Hindlimb muscle (tissue), 1 donor: ENCODE measurements at regions not wholly inside any gene's neighbourhood (a gene's known extent, or its start where the extent isn't known, plus 50 kb on each side); places are given as distances from the start of the nearest gene placed in this dataset.
"Not testable (repeated sequence)": the region's sequence is repeated elsewhere in the genome, so short reads cannot be mapped to it uniquely, and the experiment has no call there.

Experiments used
- DNase-seq: peaks from one replicate; pipeline ENCODE4 v3.0.0-alpha.2; 2013

- no peak for DNase-seq
These were observed 136.8 kb upstream of the CES5A start for GRCh38 chr16:56011808-56012481.

- no peak for DNase-seq
These were observed 130.8 kb upstream of the CES5A start for GRCh38 chr16:56005958-56006357.

GRCh38 chr16:55999683-56000082 lies 124.5 kb upstream of the CES5A start:
- no peak for DNase-seq

DNA sequence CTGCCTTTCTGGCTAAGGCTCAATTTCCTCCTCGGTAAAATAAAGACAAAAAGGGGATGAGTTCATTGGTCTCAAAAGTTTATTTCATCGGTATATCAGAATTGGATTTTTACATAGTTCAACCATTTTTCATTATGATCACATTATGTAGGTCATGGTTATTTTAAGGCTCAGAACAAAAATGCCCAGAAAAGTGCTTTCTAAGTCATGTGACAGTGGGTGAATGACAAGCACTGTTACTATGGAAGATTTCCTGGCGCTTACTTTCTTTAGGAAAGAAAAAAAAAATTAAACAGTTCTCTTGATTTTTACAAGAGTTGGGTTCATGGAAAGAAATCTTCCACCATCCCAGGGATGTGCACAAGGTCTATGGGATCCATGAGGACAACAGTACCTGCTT lies 117.9 kb upstream of the CES5A start:
- DNase-seq: no peak

DNA sequence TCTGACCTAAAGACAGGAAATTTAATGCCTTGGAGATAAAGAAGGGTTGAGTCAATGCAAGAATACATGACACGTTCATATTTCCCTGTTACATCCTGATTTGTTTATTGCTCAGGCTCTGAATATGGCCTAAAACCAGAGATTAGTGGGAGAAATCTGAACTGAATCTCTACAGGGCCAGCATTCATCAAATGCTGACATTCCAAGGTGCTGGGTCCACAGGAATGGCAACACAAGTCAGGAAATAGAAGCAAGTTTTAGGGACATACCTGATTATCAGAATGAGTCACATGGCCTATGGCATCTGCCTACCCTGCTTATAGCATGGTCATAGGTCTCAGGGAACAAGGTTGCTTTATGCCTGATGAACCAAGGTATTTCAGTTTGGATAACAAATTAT lies 117.4 kb upstream of the CES5A start:
- no peak for DNase-seq

GRCh38 chr16:55991843-55992242 lies 116.7 kb upstream of the CES5A start:
- no peak for DNase-seq

DNA sequence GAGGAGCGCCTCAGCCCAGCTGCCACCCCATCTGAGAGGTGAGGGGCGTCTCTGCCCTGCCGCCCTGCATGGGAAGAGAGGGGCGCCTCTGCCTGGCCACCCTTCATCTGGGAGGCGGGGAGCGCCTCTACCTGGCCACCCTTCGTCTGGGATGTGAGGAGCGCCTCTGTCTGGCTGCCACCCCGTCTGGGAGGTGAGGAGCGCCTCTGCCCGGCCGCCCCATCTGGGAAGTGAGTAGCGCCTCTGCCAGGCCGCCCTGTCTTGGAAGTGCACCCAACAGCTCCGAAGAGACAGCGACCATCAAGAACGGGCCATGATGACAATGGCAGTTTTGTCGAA lies 114.4 kb upstream of the CES5A start:
- DNase-seq: no peak

- not testable (repeated sequence) for DNase-seq
These were observed 113.8 kb upstream of the CES5A start for GRCh38 chr16:55988850-55989568.

DNA sequence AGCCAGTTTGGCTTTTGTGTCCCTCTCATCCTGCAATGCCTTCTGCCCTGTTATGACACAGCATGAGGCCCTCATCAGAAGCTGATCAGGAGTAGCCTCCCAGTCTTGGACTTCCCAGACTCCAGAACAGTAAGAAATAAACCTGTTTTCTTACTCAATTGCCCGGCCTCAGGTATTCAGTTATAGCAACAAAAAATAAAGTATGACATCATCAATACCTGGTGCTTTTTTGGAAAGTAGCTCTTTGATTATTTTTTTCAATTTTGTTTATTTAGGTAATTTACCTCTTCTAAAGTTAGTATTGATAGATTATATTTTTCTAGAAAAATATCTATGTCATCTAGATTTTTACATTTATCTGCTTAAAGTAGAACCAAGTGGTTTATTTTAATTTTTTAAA lies 112.8 kb upstream of the CES5A start:
- DNase-seq: no peak

DNA sequence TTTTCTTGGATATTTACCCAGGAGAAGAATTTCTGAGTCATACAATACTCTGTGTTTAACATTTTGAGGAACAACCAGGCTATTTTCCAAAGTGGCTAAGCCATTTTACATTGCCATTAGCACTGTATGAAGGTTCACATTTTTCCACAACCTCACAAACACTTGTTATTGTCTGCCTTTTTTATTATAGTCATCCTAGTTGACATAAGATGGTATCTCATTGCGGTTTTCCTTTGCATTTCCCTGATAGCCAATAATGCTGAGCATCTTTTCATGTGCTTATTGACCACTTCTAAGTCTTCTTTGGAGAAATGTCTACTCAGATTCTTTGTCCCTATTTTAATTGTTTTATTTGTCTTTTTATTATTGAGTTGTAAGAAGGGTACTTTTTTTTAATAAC lies 107.4 kb upstream of the CES5A start:
- DNase-seq: no peak

GRCh38 chr16:55981557-55981956 lies 106.4 kb upstream of the CES5A start:
- no peak for DNase-seq

GRCh38 chr16:55976815-55977214 lies 101.6 kb upstream of the CES5A start:
- no peak for DNase-seq

- no peak for DNase-seq
These were observed 96.3 kb upstream of the CES5A start for GRCh38 chr16:55971447-55971846.

DNA sequence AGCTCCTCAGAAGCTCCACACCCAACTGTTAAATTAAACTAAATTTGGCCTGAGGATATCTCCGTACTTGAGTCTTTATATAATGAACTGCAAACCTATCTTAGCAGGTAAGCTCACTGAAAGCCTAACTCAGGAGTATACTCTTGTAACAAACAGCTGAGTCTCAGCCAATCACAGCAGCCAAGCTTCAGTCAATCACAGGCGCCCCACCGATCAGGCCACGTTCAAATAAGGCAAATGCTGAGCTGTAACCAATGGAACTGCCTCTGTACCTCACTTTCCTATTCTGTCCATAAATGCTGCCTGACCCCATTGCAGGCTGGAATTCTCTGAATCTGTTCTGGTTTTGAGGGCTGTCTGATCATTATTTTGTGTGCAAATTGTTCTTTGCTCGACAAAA lies 93.0 kb upstream of the CES5A start:
- DNase-seq: no peak

GRCh38 chr16:55964923-55965475 lies 89.8 kb upstream of the CES5A start:
- DNase-seq: no peak

GRCh38 chr16:55955845-55956244 lies 80.7 kb upstream of the CES5A start:
- no peak for DNase-seq

DNA sequence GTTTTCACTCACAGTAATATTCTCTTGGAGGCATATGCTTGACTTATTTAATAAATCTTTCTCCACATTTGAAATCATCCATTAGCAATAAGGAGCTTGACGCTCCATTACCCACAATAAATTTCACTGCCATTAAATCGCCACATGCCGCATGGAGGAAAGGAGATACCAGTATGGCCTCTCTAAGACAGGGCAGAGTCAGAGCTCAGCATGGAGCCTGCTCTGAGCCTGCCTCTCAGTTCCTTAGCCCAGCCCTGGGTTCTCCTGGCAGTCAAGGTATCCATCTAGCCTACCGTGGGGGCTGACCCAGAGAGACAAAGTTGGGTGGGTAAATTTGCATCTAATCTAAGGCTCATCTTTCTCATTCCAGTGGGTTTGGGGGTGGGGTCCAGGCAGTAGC lies 80.3 kb upstream of the CES5A start:
- no peak for DNase-seq

GRCh38 chr16:55954906-55955305 lies 79.7 kb upstream of the CES5A start:
- DNase-seq: no peak

GRCh38 chr16:55949518-55949917 lies 74.3 kb upstream of the CES5A start:
- no peak for DNase-seq

GRCh38 chr16:55948230-55948629 lies 73.1 kb upstream of the CES5A start:
- no peak for DNase-seq

DNA sequence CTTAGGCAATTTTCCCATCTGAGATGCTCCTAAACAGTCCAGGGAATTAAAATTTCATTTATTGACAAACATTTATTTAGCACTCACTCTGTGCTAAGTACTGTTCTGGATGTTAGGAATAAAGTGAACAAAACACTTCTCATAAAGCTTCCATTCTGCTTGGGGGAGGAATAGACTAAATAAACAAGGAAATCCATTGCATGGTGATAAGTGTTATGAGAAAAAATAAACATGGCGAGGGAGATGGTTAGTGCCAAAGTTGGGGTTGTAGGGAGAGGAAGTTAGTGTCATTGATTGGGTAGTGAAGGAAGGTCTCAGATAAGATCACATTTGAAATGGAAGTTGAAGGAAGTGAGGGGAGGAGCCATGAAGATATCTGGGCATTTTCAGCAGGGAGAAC lies 72.2 kb upstream of the CES5A start:
- DNase-seq: no peak

DNA sequence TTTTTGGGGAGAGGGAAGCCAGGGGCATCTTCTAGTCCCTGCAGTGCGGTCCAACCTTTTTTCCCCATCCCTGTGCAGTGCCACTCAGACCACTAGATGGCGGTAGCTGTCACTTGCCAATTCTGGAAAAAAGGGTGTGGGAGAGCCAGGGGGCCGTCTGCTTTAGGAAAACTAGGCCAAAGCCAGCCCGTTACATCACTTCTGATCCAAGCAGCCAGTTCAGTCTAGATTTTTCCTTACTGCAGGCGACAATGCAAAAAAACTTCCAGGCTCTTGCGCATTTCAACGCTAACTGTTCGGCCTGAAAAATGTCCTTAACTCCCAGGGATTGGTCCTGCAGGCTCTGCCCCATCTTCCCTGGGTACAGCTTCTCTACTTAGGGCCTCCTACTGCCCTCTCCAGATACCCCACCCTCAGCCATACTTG lies 69.2 kb upstream of the CES5A start:
- peak; percentile 86 for DNase-seq

- no peak for DNase-seq
These were observed 68.1 kb upstream of the CES5A start for GRCh38 chr16:55943267-55943666.

GRCh38 chr16:55942821-55943220 lies 67.6 kb upstream of the CES5A start:
- no peak for DNase-seq
